Testis (tissue), 2 donors: ENCODE measurements at regions not wholly inside any gene's neighbourhood (a gene's known extent, or its start where the extent isn't known, plus 50 kb on each side); places are given as distances from the start of the nearest gene placed in this dataset.

Source experiments
- DNase-seq: peaks from one replicate; pipeline ENCODE4 v3.0.0-alpha.2; 2019
- H3K27ac ChIP-seq, 2 donors: fragments of 200-600 bp; sonication (generic); one replicate each; pipeline ENCODE4 v1.5.1; 2019
- H3K27me3 ChIP-seq: fragments of 200-600 bp; sonication (generic); one replicate; pipeline ENCODE4 v1.5.1; 2019
- H3K36me3 ChIP-seq: fragments of 200-600 bp; sonication (generic); one replicate; pipeline ENCODE4 v1.5.1; 2017; ENCODE audit warnings: low read depth; ENCODE audit errors: missing control alignments
- H3K4me1 ChIP-seq: fragments of 200-600 bp; sonication (generic); one replicate; pipeline ENCODE4 v1.5.1; 2019
- H3K4me3 ChIP-seq, 2 donors: fragments of 200-600 bp; sonication (generic); one replicate each; pipeline ENCODE4 v1.5.1; 2017 to 2019
- H3K9me3 ChIP-seq: fragments of 200-600 bp; sonication (generic); one replicate; pipeline ENCODE4 v1.5.1; 2017
- CTCF ChIP-seq, 3 experiments: fragments of 450-650 bp in 2 of 3; fragments of 200-600 bp in 1 of 3; sonication (generic) in 1 of 3; IDR thresholded peaks; one replicate each; pipeline ENCODE4 v1.5.1; 2016 to 2019; ENCODE audit warnings: antibody characterized with exemption in 3 of 3, mild to moderate bottlenecking in 2 of 3, moderate library complexity in 1 of 3
- POLR2A ChIP-seq: fragments of 450-650 bp; IDR thresholded peaks from one replicate; pipeline ENCODE4 v1.6.1; 2017; ENCODE audit warnings: antibody characterized with exemption, mild to moderate bottlenecking, moderate library complexity
- whole genome bisulfite sequencing, 2 donors: methylation state at CpG; one replicate each; pipeline ENCODE4 v1.1.5; 2018; 5-methylcytosine and 5-hydroxymethylcytosine counted together
- intact Hi-C: fragments of 100-400 bp; cut with DNase I; formaldehyde crosslinking; loops from one replicate; pipeline ENCODE4 v1.15.1; 2023; ENCODE audit warnings: low total_unique reads

GRCh38 chr5:174205939-174206338 lies 160.4 kb downstream of the NSG2 start:
- WGBS, 2 donors = 82 to 89% methylated on average over 3 of the region's 3 CpGs
- intact Hi-C loops = no loop called here
- Histone ChIP-seq H3K36me3 (no peaks in the 10 kb centered on the region), H3K27me3 (no peaks in the 10 kb centered on the region), H3K27ac (no peak overlapping the region), H3K9me3 (no peaks in the 10 kb centered on the region), H3K4me1 (no peaks in the 10 kb centered on the region), H3K4me3 (no peak overlapping the region)
- DNase-seq = no peak
- TF ChIP-seq POLR2A = no peak
- TF ChIP-seq CTCF (IDR thresholded peaks at IDR 0.05) = no peak

- TF ChIP-seq POLR2A (no peak), CTCF (IDR thresholded peaks at IDR 0.05) (no peak)
- WGBS, 2 donors = 64 to 74% methylated on average over 7 to 8 of the region's 8 CpGs
- no peaks in the 10 kb centered on the region for H3K9me3 ChIP-seq
- no peak for DNase-seq
- H3K4me3 ChIP-seq = no peak overlapping the region
- no peak overlapping the region for H3K27ac ChIP-seq
- no peaks in the 10 kb centered on the region for H3K36me3 ChIP-seq
- no peaks in the 10 kb centered on the region for H3K4me1 ChIP-seq
- no peaks in the 10 kb centered on the region for H3K27me3 ChIP-seq
- intact Hi-C loops = no loop called here
Observed at GRCh38 chr5:174210596-174211276, 165.2 kb downstream of the NSG2 start.

- H3K4me1 ChIP-seq = no peaks in the 10 kb centered on the region
- 38 to 51% methylated on average over 4 of the region's 4 CpGs for WGBS, 2 donors
- H3K27ac ChIP-seq = no peak overlapping the region
- no peaks in the 10 kb centered on the region for H3K36me3 ChIP-seq
- H3K27me3 ChIP-seq = no peaks in the 10 kb centered on the region
- no peak for DNase-seq
- H3K4me3 ChIP-seq = no peak overlapping the region
- intact Hi-C loops = no loop called here
- H3K9me3 ChIP-seq = no peaks in the 10 kb centered on the region
- TF ChIP-seq POLR2A = no peak
- no peak for TF ChIP-seq CTCF (IDR thresholded peaks at IDR 0.05)
Observed at GRCh38 chr5:174211277-174211626, 165.7 kb downstream of the NSG2 start.

GRCh38 chr5:174217527-174217926 lies 172.0 kb downstream of the NSG2 start:
- H3K4me3 ChIP-seq = no peak overlapping the region
- H3K4me1 ChIP-seq = no peaks in the 10 kb centered on the region
- H3K27ac ChIP-seq = no peak overlapping the region
- TF ChIP-seq POLR2A (no peak), CTCF (IDR thresholded peaks at IDR 0.05) (no peak)
- intact Hi-C loops = no loop called here
- no peaks in the 10 kb centered on the region for H3K9me3 ChIP-seq
- H3K27me3 ChIP-seq = no peaks in the 10 kb centered on the region
- no peak for DNase-seq
- no peaks in the 10 kb centered on the region for H3K36me3 ChIP-seq
- 67 to 75% methylated on average over 1 of the region's 1 CpG for WGBS, 2 donors

- no peak overlapping the region for H3K27ac ChIP-seq
- H3K9me3 ChIP-seq = no peaks in the 10 kb centered on the region
- no peak for DNase-seq
- H3K36me3 ChIP-seq = no peaks in the 10 kb centered on the region
- no peaks in the 10 kb centered on the region for H3K27me3 ChIP-seq
- 92 to 98% methylated on average over 2 of the region's 2 CpGs for WGBS, 2 donors
- no peak overlapping the region for H3K4me3 ChIP-seq
- intact Hi-C loops = no loop called here
- H3K4me1 ChIP-seq = no peaks in the 10 kb centered on the region
- TF ChIP-seq CTCF (IDR thresholded peaks at IDR 0.05) (no peak), POLR2A (no peak)
Observed at GRCh38 chr5:174218162-174218561, 172.7 kb downstream of the NSG2 start.
